Posterior cingulate gyrus (tissue), 11 donors: ENCODE measurements at regions not wholly inside any gene's neighbourhood (a gene's known extent, or its start where the extent isn't known, plus 50 kb on each side); places are given as distances from the start of the nearest gene placed in this dataset.
"Not testable (repeated sequence)": the region's sequence is repeated elsewhere in the genome, so short reads cannot be mapped to it uniquely, and the experiment has no call there.

Source experiments
- DNase-seq, 10 donors: peaks; one replicate each; pipeline versions ENCODE4 v3.0.0 to v3.0.0-alpha.2; 2020 to 2021; ENCODE audit warnings: mixed read lengths in 3 of 10
- intact Hi-C: fragments of 100-400 bp; cut with DNase I; formaldehyde crosslinking; loops from one replicate; pipeline ENCODE4 v1.15.1; 2023

GRCh38 chr14:104269511-104270241 lies 131.3 kb downstream of the KIF26A start:
- peak in 6 of 10 donors; percentile 1 to 54 (median 6) for DNase-seq
- intact Hi-C loops, result not testable (repeated sequence)

GRCh38 chr14:104271391-104271790 lies 133.0 kb downstream of the KIF26A start:
- DNase-seq, result no peak
- intact Hi-C loops, result no loop called here

DNA sequence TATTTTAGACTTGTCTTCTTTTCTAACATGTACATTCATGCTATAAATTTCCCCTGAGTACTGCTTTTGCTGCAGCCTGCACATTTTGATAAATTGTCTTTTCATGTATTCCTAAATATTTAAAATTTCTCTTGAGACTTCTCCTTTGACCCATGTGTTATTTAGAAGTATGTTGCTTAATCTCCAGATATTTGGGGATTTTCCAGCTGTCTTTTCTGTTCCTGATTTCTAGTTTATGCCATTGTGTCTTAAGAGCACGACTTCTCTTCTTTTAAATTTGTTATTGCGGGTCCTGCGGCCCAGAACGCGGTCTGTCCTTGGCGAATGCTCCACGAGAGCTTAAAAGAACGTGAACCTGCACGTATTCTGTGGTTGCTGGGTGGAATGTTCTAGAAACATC lies 136.4 kb downstream of the KIF26A start:
- peak in 1 of 10 donors; percentile 33 for DNase-seq
- intact Hi-C loops, result no loop called here

DNA sequence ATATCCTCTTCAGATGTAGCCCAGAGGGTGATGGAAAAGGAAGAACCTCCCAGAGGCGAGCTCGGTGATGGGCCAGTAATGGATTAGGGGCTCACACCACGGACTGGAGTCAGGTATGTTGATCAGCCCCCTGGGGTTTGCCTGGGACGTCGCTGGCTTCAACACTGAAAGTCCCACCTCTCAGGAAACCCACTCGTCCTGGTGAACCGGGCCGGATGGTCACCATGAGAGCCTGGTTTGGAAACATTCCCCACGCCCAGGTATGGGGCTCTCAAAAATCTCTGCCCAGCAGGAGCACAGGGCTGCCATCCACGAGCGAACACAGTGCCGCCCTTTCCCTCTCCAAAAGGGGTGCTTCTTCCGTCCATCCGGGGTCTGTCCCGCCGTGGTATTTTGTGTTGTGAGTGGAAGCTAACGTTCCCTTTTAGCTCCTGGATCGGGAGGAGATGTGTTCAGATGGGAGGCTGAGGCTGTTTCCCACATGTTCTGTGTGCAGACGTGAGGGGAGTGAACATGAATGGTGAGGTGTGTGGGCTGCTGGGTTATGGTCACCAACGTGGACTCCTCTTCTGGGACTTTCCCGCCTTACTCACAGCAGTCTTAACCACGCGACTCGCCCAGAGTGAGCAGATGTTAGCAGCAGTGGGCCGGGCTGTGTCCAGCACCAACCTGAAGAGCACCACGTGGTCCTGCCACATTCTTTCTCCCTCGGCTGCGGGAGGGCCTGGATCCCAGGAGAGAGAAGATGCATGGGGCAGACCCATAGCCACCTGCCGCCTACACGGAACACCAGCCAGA lies 139.2 kb downstream of the KIF26A start:
- intact Hi-C loops, result no loop called here
- peak in 6 of 10 donors; percentile 3 to 47 (median 12) for DNase-seq

GRCh38 chr14:104278214-104278534 lies 139.8 kb downstream of the KIF26A start:
- peak in 1 of 10 donors; percentile 20 for DNase-seq
- intact Hi-C loops, result no loop called here

GRCh38 chr14:104280085-104280901 lies 141.9 kb downstream of the KIF26A start:
- intact Hi-C loops, result no loop called here
- peak in 6 of 10 donors; percentile 2 to 78 (median 13) for DNase-seq

DNA sequence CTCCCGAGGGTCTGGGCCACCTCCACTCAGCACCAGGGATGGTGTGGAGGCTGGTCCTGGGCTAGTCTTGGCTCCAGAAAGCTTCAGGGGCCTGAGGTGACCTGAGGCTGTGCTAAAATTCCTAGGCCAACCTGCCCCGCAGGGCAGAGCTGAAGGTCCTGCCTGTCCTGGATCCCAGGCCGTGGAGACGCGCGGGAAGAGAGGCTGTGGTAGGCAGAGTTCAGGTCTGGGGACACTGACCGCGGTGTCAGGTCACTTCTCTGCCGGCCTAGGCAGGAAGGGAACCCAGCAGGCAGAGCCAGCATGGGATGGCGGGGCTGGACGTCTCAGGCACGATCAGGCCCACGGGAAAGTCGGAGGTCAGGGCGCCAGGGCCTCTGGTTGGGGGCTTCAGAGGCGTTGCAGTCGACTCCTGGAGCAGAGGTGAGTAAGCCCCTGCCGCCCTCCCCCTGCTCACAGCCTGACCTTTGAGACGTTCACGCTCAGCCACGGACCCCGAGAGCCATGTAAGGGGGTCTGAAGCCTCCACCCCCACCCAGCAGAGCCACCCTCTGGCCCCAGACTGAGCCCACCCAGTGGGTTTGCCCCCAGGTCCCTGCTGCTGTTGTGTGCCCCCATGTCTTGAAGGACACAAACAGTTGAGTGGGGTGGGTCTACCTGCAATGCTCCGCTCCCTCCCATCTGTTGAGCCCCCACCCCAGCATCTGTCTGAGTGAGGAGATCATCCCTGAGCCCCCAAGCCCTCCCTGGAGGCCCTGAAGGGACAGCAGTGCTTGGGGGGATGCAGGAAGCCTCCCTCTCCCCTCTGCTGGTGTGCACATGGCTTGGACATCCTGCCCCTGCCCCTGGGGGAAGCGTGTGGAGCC lies 142.7 kb downstream of the KIF26A start:
- DNase-seq, result peak in 8 of 10 donors; percentile 3 to 81 (median 15)
- intact Hi-C loops, result no loop called here

DNA sequence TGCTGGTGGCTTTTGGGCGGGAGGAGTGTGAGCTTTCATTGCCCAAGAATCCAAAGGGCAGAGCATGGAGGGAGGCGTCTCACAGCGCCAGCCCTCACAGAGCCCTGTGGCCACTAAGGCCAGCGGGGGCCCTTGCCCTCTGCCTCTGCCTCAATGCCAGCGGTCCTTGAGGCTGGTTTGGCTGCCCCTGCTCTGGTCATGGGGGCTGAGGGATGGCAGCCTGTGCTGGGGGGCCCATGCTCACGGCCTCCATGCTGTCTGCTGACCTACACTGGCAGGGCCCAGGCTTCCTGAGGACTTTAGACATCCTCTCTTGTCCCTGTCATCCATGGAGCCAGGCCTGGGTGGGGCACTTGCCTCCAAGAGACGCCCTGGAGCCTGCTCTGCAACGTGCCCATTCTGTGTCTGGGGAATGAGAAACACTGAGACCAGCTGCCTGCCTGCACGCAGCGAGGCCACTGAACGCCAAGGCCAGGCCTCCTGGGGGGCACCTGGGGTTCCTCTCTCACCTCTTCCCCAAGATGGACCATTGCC lies 143.4 kb downstream of the KIF26A start:
- DNase-seq, result peak in 6 of 10 donors; percentile 1 to 80 (median 26)
- intact Hi-C loops, result no loop called here

- intact Hi-C loops, result no loop called here
- peak in 7 of 10 donors; percentile 2 to 61 (median 22) for DNase-seq
Measured at GRCh38 chr14:104282332-104283196, 144.2 kb downstream of the KIF26A start.

DNA sequence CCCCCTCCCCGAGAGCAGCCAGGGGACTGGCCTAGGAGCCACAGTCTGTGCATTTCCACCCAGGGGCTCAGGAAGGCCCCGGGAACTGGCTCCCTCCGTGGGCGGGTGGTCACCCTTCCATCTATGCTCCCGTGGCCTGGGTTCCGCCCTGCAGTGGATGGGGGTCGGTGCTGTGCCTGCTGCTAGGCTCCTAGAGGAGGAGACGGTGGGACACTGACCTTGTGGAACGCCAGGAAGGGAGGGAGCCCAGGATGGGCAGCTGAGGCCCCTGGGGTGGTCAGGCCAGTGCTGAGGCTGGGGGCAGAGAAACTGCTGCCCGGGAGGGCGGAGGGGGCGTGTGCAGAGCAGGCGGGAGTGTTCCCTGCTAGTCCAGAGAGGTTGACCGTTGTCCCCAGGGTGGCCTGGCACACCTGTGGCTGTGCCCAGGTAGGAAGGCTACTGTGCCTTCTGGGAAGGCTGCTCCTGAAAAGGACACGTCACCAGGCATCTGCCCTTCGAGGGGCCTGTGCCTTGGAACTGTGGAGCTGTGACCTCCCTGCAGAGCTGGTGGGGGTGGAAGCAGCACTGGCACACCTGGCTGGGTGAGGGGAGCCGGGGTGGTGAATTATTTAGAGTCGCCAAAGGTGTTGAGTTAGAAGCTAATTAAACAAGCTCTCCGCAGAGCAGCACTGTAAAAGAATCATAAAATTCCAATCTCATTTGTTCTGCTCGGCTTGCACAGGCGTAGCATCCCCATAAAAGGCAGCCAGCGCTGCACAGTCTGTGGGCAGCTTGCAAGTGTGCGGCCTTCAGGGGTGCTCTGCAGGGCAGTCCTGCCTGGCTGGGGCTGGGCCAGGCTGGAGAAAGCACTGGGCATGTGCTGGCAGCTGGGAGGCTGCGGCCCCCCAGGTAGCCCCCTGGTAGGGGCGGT lies 145.1 kb downstream of the KIF26A start:
- intact Hi-C loops, result no loop called here
- DNase-seq, result peak in 6 of 10 donors; percentile 4 to 84 (median 45)

DNA sequence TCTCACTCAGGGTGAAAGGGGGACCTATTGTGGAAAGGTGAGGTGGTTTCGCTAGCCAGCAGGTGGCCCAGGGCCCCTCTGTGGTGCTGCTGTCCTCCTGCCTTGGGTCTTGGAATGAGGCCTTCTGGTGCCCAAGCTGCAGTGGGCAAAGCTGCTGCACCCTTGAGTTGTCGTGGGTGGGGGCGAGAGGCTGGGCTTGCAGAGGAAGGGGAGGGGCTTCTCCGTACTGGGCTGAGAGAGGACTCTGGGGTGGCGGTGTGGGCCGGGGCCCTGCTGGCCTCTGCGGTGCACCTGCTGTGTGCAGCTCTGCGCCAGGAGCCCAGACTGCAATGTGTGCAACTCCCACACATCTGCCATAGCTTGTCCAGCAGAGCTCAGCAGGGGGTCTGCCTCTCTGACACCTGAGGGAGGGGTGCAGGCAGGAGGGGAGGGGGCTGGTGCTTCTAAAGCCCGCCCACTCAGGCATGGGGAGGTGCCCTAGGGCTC lies 145.8 kb downstream of the KIF26A start:
- intact Hi-C loops, result no loop called here
- DNase-seq, result peak in 5 of 10 donors; percentile 4 to 75 (median 25)

DNA sequence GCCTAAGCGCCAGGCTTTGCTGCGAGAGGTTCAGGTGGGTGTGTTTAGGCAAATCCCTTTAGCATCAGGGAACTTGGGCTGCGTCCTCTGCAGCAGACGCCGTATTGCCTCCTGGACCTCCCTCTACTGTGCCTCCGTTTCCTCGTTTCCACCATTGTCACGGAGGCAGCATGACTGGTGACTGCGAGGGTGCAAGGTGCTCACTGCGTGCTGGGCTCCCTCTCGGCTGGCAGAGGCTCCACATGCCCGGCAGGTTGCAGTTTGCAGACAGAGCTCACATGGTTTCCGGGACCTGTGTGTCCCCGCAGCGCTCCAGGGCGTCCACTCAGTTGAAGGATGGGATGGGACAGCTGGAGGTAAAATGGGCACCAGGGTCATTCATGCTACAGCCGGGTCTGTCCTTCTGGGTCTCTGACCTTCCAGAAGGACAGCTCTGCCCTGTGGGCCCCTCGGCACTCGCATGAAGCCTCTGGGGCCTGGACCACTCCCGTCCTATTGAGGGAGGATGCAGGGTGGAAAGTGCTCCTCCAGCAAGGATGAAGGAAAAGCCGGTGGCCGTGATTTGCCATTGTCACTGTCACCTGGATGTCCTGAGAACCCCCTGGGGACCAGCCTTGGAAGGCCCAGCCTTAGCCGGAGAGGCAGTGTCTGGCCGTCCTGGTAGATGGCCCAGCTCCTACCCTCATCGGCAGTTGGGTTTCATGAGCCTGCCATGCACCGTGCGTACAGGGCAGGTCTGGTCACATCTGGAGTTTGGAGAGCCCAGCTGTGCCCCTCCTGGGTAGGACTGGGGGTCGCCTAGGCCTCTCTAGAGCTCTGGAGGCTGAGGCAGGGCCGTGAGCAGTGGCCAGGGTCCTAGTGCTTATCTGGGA lies 146.5 kb downstream of the KIF26A start:
- intact Hi-C loops, result no loop called here

GRCh38 chr14:104285508-104285840 lies 147.1 kb downstream of the KIF26A start:
- intact Hi-C loops, result no loop called here
- peak in 4 of 10 donors; percentile 36 to 86 (median 70) for DNase-seq

More for the DNA sequence above, 146.5 kb downstream of the KIF26A start:
- peak in 4 of 10 donors; percentile 24 to 62 (median 44) for DNase-seq

GRCh38 chr14:104286086-104286485 lies 147.7 kb downstream of the KIF26A start:
- intact Hi-C loops, result no loop called here
- DNase-seq, result peak in 3 of 10 donors; percentile 28 to 66 (median 47)

- intact Hi-C loops, result no loop called here
Measured at GRCh38 chr14:104286496-104286895, 148.1 kb downstream of the KIF26A start.

GRCh38 chr14:104287301-104288009 lies 149.1 kb downstream of the KIF26A start:
- intact Hi-C loops, result no loop called here
- DNase-seq, result peak in 4 of 10 donors; percentile 22 to 70 (median 54)

More at GRCh38 chr14:104286496-104286895, 148.1 kb downstream of the KIF26A start:
- peak in 4 of 10 donors; percentile 11 to 71 (median 42) for DNase-seq
